Left colon (tissue), 2 donors: ENCODE measurements at regions not wholly inside any gene's neighbourhood (a gene's known extent, or its start where the extent isn't known, plus 50 kb on each side); places are given as distances from the start of the nearest gene placed in this dataset.
"Not testable (repeated sequence)": the region's sequence is repeated elsewhere in the genome, so short reads cannot be mapped to it uniquely, and the experiment has no call there.

Experiments used
- ATAC-seq: fragments of 200-7000 bp; cut with Tn5 transposase; one replicate; pipeline ENCODE4 v1.9.1; 2020; ENCODE audit warnings: mild to moderate bottlenecking, moderate library complexity
- DNase-seq, 2 donors: peaks; one replicate each; pipeline ENCODE4 v3.0.0-alpha.2; 2020
- intact Hi-C, 2 donors: fragments of 100-400 bp; cut with DNase I in 1 of 2; cut with micrococcal nuclease in 1 of 2; formaldehyde crosslinking; loops; one replicate each; pipeline versions ENCODE4 v1.11.2 to v1.14.0; 2022; cut with DNase I, micrococcal nuclease
- donor health status: DM: no; HTN: no; CAD: no.
- donor health status: DM: yes; HTN: yes; CAD: no.

GRCh38 chr10:58072634-58073033, 195.1 kb downstream of the IPMK start:
- ATAC-seq = no peak
- no peak for DNase-seq
- intact Hi-C loops = no loop called here

GRCh38 chr10:58070956-58071355, 196.7 kb downstream of the IPMK start:
- intact Hi-C loops = no loop called here
- no peak for ATAC-seq
- DNase-seq = no peak

- no peak for ATAC-seq
- no peak for DNase-seq
- intact Hi-C loops = loop anchor here in 1 of 2 donors (10.0 kb wide), 1 partner anchor 734 kb away; no protein-coding TSS in a partner anchor
Observed at GRCh38 chr10:58068809-58069208, 198.9 kb downstream of the IPMK start.

- ATAC-seq (no peak), DNase-seq (no peak)
- intact Hi-C loops = loop anchor here in 1 of 2 donors (10.0 kb wide), 1 partner anchor 732 kb away; no protein-coding TSS in a partner anchor
Observed at GRCh38 chr10:58066979-58067378, 200.7 kb downstream of the IPMK start.

DNA sequence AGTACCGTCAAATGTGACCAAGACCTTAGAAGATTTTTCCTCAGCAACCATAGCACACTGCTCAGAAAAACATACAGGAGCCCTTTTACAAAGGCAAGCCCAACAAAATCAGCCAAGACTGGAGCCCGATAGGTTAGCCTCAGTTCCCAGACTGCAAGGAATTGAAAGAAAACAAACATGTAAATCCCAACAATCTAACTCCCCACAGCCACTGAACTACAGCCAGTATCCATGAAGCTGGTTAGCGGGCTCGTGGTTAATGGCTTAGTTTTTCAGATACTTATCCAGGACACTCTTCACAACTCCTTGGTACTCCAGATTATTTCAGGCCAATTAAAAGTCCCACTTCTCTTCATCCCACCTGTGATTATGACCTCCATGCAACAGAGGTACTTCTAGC, 201.6 kb downstream of the IPMK start:
- intact Hi-C loops = loop anchor here in 1 of 2 donors (10.0 kb wide), 1 partner anchor 731 kb away; no protein-coding TSS in a partner anchor
- DNase-seq (no peak), ATAC-seq (no peak)

GRCh38 chr10:58065529-58065815, 202.2 kb downstream of the IPMK start:
- DNase-seq = no peak
- intact Hi-C loops = loop anchor here in 1 of 2 donors (10.0 kb wide), 1 partner anchor 731 kb away; no protein-coding TSS in a partner anchor
- no peak for ATAC-seq

GRCh38 chr10:58064714-58065528, 202.8 kb downstream of the IPMK start:
- DNase-seq (peak in 1 of 2 donors; percentile 9), ATAC-seq (peak; percentile 70)
- intact Hi-C loops = loop anchor here in 1 of 2 donors (10.0 kb wide), 1 partner anchor 730 kb away; no protein-coding TSS in a partner anchor

- intact Hi-C loops = loop anchor here in 1 of 2 donors (10.0 kb wide), 1 partner anchor 729 kb away; no protein-coding TSS in a partner anchor
- ATAC-seq = peak; percentile 91
- peak; percentile 16 to 26 for DNase-seq
Observed at GRCh38 chr10:58063861-58064480, 203.7 kb downstream of the IPMK start.

DNA sequence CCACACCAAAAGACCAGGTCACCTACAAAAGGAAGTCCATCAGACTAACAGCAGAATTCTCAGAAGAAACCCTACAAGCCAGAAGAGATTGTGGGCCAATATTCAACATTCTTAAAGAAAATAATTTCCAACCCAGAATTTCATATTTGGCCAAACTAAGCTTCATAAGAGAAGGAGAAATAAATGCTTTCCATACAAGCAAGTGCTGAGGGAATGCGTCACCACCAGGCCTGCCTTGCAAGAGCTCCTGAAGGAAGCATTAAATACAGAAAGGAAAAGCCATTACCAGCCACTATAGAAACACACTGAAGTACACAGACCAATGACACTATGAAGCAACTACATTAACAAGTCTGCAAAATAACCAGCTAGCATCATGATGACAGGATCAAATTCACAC, 209.0 kb downstream of the IPMK start:
- DNase-seq, ATAC-seq, intact Hi-C loops: not testable (repeated sequence)

DNA sequence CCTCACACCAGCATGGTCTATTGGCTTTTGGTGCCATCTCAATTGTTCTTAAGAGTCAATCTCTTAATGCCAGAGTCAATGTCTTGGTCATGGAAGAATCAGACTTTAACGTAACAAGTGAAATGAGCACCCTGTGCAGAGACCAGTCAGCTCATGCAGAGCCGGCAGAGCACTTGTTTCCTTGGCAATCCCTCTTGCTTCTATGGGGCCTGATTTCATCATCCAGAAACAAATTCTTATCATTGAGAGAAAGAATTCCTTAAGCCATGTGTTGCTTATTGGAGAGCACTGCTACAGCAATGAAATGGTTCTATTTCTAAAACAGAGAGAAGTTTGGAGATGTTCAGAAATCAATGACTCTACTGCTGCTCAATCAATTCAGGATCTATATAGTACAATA, 212.8 kb downstream of the IPMK start:
- ATAC-seq = no peak
- DNase-seq = no peak
- intact Hi-C loops = no loop called here

DNA sequence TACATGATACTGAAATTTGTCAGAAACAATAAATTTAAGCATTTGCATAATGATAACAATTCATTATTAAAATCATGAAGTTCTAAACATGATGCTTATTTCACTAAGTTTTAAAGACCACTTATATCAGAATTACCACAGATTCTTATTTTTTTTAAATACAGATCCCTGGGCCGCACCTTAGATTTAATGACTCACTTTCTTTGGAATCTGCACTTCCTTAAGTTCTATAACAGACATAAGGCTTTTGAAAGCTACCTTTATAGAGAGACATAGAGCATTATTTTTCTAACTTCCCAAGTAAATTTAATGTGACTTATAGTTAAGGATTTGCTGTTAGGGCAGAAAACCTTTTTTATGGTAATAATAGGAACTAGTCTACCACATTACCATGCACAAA, 214.9 kb downstream of the IPMK start:
- no peak for DNase-seq
- intact Hi-C loops = no loop called here
- ATAC-seq = no peak

- DNase-seq (no peak), ATAC-seq (no peak)
- intact Hi-C loops = no loop called here
Observed at GRCh38 chr10:58050575-58050974, 217.1 kb downstream of the IPMK start.

- intact Hi-C loops = no loop called here
- no peak for ATAC-seq
- DNase-seq = no peak
Observed at GRCh38 chr10:58048936-58049335, 218.8 kb downstream of the IPMK start.

GRCh38 chr10:58044072-58044471, 223.6 kb downstream of the IPMK start:
- no peak for DNase-seq
- intact Hi-C loops = no loop called here
- no peak for ATAC-seq

DNA sequence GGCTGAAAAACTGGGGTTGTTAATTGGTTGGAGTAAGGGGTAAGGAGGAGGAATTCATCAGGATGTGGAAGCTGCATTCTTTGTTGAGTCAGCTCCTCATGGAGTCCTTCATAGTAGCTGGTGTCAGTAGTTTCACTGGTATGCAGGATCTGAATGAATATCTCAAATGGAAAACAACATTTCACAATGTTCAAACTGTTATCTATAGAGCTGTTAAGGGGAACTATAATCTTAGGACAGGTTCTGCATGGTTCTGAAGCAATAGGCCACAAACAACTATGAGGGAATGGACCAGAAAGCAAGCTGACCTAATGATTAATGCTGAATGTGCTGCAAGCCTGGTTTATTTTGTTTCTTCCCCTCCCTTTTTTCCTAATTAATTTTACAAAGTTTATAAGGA, 225.8 kb downstream of the IPMK start:
- intact Hi-C loops = no loop called here
- DNase-seq (no peak), ATAC-seq (no peak)

- DNase-seq = no peak
- ATAC-seq = no peak
- intact Hi-C loops = no loop called here
Observed at GRCh38 chr10:58030208-58030607, 237.5 kb downstream of the IPMK start.

- DNase-seq (no peak), ATAC-seq (no peak)
- intact Hi-C loops = no loop called here
Observed at GRCh38 chr10:58028597-58029366, 238.9 kb downstream of the IPMK start.

DNA sequence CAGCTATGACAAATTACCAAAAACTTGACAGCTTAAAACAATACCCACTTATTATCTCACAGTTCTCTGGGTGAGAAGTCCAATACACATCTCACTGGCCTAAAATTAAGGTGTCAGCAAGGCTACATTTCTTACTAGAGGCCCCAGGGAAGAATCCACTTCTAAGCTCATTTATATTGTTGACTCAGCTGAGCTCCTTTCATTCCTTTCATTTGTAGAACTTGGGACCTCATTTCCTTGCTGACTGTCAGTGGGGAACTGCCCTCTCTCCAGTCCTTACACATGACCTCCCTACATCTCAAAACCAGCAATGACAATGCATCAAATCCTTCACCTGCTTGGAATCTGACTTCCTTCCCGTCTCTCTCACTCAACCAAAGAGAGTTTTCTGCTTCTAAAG, 240.3 kb downstream of the IPMK start:
- DNase-seq = no peak
- no peak for ATAC-seq
- intact Hi-C loops = no loop called here

DNA sequence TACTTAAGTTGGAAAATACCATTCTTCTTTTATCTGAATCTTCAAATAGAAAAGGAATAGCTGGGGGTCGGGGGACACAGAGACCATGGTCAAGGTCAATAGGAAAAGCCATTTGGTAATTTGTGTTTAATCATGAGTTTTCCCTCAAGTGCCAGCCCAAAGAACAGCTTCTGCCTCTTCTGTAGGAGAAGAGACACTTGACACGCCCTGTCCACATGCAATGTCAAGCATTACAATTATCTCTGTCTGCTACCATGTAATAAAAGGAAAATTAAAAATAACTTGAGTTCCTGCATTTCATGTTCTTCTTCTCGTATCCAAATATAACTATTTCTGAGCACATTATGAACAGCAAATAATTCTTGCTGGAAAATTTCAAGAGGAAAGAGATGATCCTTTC, 241.7 kb downstream of the IPMK start:
- ATAC-seq (no peak), DNase-seq (no peak)
- intact Hi-C loops = no loop called here
